ENCODE measurements at regions not wholly inside any gene's neighbourhood (a gene's known extent, or its start where the extent isn't known, plus 50 kb on each side); places are given as distances from the start of the nearest gene placed in this dataset.

GRCh38 chr21:35548904-35549615, 500.0 kb upstream of the RUNX1 start:
- ATAC-seq (ENCODE audit: low FRiP score) (no peak), DNase-seq (ENCODE audit: low spot score) (no peak)
- TF ChIP-seq, protein P1, sequence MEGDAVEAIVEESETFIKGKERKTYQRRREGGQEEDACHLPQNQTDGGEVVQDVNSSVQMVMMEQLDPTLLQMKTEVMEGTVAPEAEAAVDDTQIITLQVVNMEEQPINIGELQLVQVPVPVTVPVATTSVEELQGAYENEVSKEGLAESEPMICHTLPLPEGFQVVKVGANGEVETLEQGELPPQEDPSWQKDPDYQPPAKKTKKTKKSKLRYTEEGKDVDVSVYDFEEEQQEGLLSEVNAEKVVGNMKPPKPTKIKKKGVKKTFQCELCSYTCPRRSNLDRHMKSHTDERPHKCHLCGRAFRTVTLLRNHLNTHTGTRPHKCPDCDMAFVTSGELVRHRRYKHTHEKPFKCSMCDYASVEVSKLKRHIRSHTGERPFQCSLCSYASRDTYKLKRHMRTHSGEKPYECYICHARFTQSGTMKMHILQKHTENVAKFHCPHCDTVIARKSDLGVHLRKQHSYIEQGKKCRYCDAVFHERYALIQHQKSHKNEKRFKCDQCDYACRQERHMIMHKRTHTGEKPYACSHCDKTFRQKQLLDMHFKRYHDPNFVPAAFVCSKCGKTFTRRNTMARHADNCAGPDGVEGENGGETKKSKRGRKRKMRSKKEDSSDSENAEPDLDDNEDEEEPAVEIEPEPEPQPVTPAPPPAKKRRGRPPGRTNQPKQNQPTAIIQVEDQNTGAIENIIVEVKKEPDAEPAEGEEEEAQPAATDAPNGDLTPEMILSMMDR (IDR thresholded peaks at IDR 0.05), result no peak

- DNase-seq (ENCODE audit: low spot score) (no peak), ATAC-seq (ENCODE audit: low FRiP score) (no peak)
- TF ChIP-seq, protein P1 (IDR thresholded peaks at IDR 0.05), result no peak
These were observed 499.1 kb upstream of the RUNX1 start for GRCh38 chr21:35547946-35548774.

GRCh38 chr21:35543746-35544145, 494.6 kb upstream of the RUNX1 start:
- DNase-seq (ENCODE audit: low spot score) (no peak), ATAC-seq (ENCODE audit: low FRiP score) (no peak)
- TF ChIP-seq, protein P1 (IDR thresholded peaks at IDR 0.05), result no peak

DNA sequence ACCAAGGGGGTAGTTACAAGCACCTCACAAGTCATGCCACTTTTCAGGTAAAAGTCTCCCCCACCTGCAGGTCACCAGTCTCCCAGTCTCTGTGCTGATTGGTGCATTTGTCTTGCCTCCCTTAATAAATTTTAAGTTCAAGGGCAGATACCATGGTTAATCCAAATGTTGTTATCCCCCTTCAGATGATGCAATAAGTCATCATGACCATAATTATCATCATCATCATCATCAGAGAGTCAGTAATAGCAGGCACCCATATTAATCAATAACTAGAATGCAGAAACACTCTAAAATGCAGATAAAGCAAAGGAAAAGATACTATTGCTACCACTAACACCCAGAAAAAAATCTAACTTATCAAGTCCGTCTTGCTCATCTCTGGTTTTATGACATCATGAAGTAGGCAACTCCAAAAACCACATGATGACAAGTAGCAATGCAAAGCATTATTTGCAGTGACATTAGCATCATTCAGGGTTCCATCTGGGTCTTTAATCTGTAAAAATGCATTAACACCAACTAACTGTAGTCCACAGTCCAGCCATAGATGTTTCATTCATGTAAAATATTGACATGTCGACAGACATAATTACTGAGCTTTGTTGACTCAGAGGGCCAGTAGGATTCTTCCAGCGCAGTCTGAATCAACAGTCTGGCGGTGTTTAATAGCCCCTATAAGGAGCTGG, 492.0 kb upstream of the RUNX1 start:
- no peak for ATAC-seq (ENCODE audit: low FRiP score)
- DNase-seq (ENCODE audit: low spot score), result no peak
- TF ChIP-seq, protein P1 (IDR thresholded peaks at IDR 0.05), result no peak

- TF ChIP-seq, protein P1 (IDR thresholded peaks at IDR 0.05), result no peak
- ATAC-seq (ENCODE audit: low FRiP score) (no peak), DNase-seq (ENCODE audit: low spot score) (no peak)
These were observed 489.3 kb upstream of the RUNX1 start for GRCh38 chr21:35538386-35538785.

DNA sequence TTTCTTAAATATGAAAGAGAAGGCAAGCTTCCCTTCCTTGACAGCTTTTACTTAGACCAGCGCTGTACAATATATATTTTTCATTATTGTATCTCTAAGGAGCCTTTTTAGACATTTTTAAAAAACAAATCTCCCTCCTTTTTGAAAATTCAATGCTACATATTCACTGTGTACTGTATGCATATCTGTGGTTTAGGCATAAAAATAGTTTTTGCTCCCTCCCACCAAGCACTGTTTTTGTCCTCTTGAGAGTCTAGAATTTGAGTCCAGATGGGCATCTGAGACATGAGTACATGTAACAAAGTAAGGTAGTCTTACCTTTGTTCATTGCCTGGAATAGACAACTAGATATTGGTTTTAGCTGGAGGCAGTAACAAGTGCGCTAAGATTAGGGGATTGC, 488.5 kb upstream of the RUNX1 start:
- DNase-seq (ENCODE audit: low spot score) (no peak), ATAC-seq (ENCODE audit: low FRiP score) (no peak)
- TF ChIP-seq, protein P1 (IDR thresholded peaks at IDR 0.05), result no peak
